ENCODE measurements at regions not wholly inside any gene's neighbourhood (a gene's known extent, or its start where the extent isn't known, plus 50 kb on each side); places are given as distances from the start of the nearest gene placed in this dataset.
A peak's percentile ranks its signal among the peaks of the same experiment; 100 is the strongest.
"Not testable (repeated sequence)": the region's sequence is repeated elsewhere in the genome, so short reads cannot be mapped to it uniquely, and the experiment has no call there.

DNA sequence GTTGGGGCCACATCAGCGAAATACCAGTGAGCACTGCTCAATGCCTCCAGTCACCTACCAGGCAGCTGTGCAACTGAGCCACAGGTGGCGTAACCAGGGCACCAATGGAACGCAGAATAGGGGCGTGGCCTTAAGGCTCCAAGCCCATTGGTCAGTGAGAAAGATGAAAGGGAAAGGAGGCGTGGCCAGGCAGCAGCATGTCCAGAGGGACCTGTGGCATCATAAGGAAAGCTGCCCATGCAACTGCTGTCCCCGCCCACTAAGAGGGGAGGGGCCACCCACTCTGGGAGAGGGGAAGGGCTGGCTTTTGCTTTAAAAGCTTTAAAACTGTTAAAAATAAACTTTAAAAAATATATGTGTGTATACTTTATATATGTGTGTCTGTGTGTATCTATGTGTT lies 84.0 kb upstream of the ZSCAN2 start:
- not testable (repeated sequence) for H3K36me3 ChIP-seq (ENCODE audit: control insufficient read depth in 3 of 3, insufficient read depth in 2 of 3, low read depth in 1 of 3, low read length in 3 of 3); H3K4me1 ChIP-seq (ENCODE audit: control insufficient read depth in 3 of 3, insufficient read depth in 2 of 3, low read depth in 1 of 3, low read length in 2 of 3); DNase-seq; H3K27ac ChIP-seq (ENCODE audit: low read depth in 1 of 3, low read length in 2 of 3); FAIRE-seq; H3K27me3 ChIP-seq (ENCODE audit: control insufficient read depth in 3 of 3, insufficient read depth in 3 of 3, low read length in 3 of 3); H3K4me3 ChIP-seq (ENCODE audit: low read depth in 1 of 3, low read length in 3 of 3); H3K9me3 ChIP-seq (ENCODE audit: control insufficient read depth in 2 of 2, insufficient read depth in 1 of 2, low read depth in 1 of 2, low read length in 1 of 2)
- WGBS, 3 donors: 85 to 89% methylated on average over 5 of the region's 6 CpGs; no CpG with 5 or more reads in 1 of the 3 donors

DNA sequence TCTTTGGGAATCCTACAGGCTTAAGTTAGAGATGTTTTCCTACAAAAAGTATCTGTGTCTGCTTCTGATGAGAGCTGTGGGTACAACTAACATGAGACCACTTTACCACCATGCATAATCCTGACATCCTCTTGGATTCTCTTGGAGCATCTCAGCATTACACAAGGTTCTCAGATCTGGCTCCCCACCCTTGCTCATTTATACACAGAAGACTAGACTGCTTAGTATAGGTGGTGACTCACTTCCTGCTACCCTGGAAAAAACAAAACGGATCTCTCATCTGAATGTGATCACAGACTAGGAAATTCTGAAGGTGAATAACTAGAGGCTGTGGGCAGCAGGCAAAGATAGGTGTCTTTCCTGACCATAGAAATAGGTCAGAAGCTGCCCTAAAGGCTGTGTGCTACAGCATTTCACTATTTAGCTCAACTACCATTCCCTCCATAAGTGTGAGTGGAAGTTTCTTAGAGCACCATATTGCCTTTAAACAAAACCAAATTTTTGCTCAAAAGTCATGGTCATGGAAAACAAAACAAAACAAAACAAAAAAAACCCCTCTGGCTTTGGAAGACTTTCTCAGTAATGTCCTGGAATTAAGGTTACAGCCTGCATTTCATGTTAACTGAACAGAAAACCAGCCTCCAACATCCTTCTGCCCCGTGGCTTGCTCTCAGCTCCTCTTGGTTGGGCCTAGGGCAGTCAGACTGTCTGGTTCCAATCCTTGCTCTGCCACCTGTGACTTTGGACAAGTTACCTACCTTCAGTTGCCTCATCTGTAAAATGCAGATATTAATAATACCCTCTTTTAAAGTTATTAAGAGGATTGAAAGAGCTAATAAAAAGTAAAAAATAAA lies 75.1 kb upstream of the ZSCAN2 start:
- 30 to 64% (median 54%) methylated on average over 1 to 2 of the region's 2 CpGs for WGBS, 3 donors
- not testable (repeated sequence) for H3K36me3 ChIP-seq (ENCODE audit: control insufficient read depth in 3 of 3, insufficient read depth in 2 of 3, low read depth in 1 of 3, low read length in 3 of 3); H3K27ac ChIP-seq (ENCODE audit: low read depth in 1 of 3, low read length in 2 of 3); H3K4me3 ChIP-seq (ENCODE audit: low read depth in 1 of 3, low read length in 3 of 3); FAIRE-seq; DNase-seq; H3K9me3 ChIP-seq (ENCODE audit: control insufficient read depth in 2 of 2, insufficient read depth in 1 of 2, low read depth in 1 of 2, low read length in 1 of 2); H3K4me1 ChIP-seq (ENCODE audit: control insufficient read depth in 3 of 3, insufficient read depth in 2 of 3, low read depth in 1 of 3, low read length in 2 of 3); H3K27me3 ChIP-seq (ENCODE audit: control insufficient read depth in 3 of 3, insufficient read depth in 3 of 3, low read length in 3 of 3)

- not testable (repeated sequence) for H3K4me3 ChIP-seq (ENCODE audit: low read depth in 1 of 3, low read length in 3 of 3); DNase-seq; H3K9me3 ChIP-seq (ENCODE audit: control insufficient read depth in 2 of 2, insufficient read depth in 1 of 2, low read depth in 1 of 2, low read length in 1 of 2); H3K36me3 ChIP-seq (ENCODE audit: control insufficient read depth in 3 of 3, insufficient read depth in 2 of 3, low read depth in 1 of 3, low read length in 3 of 3); H3K4me1 ChIP-seq (ENCODE audit: control insufficient read depth in 3 of 3, insufficient read depth in 2 of 3, low read depth in 1 of 3, low read length in 2 of 3); H3K27me3 ChIP-seq (ENCODE audit: control insufficient read depth in 3 of 3, insufficient read depth in 3 of 3, low read length in 3 of 3); FAIRE-seq; H3K27ac ChIP-seq (ENCODE audit: low read depth in 1 of 3, low read length in 2 of 3)
- 95 to 99% (median 95%) methylated on average over 4 of the region's 4 CpGs for WGBS, 3 donors
Measured at GRCh38 chr15:84530751-84531150, 70.1 kb upstream of the ZSCAN2 start.

DNA sequence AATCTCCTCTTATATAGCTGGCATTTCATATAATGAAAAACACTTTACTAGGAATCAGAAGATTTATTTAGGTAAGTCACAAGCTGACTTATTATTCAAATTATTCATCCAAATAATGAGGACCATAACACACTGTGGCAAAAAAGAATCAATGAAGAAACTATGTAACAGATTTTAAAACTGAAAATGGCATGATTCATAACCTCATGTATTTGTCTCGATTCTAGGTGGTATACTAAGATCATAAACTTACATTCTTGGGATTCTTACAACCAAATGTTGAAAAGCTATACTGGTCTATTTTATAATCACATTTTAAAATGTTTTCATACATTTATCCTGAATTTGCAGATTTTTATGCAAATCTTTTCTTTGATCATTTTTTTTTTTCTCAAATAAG lies 69.6 kb upstream of the ZSCAN2 start:
- not testable (repeated sequence) for H3K4me1 ChIP-seq (ENCODE audit: control insufficient read depth in 3 of 3, insufficient read depth in 2 of 3, low read depth in 1 of 3, low read length in 2 of 3); DNase-seq; H3K27me3 ChIP-seq (ENCODE audit: control insufficient read depth in 3 of 3, insufficient read depth in 3 of 3, low read length in 3 of 3); H3K36me3 ChIP-seq (ENCODE audit: control insufficient read depth in 3 of 3, insufficient read depth in 2 of 3, low read depth in 1 of 3, low read length in 3 of 3); H3K27ac ChIP-seq (ENCODE audit: low read depth in 1 of 3, low read length in 2 of 3); H3K4me3 ChIP-seq (ENCODE audit: low read depth in 1 of 3, low read length in 3 of 3); H3K9me3 ChIP-seq (ENCODE audit: control insufficient read depth in 2 of 2, insufficient read depth in 1 of 2, low read depth in 1 of 2, low read length in 1 of 2)
- WGBS, 3 donors: 62 to 66% (median 63%) methylated on average over 1 of the region's 1 CpG
- FAIRE-seq: peak; percentile 5

DNA sequence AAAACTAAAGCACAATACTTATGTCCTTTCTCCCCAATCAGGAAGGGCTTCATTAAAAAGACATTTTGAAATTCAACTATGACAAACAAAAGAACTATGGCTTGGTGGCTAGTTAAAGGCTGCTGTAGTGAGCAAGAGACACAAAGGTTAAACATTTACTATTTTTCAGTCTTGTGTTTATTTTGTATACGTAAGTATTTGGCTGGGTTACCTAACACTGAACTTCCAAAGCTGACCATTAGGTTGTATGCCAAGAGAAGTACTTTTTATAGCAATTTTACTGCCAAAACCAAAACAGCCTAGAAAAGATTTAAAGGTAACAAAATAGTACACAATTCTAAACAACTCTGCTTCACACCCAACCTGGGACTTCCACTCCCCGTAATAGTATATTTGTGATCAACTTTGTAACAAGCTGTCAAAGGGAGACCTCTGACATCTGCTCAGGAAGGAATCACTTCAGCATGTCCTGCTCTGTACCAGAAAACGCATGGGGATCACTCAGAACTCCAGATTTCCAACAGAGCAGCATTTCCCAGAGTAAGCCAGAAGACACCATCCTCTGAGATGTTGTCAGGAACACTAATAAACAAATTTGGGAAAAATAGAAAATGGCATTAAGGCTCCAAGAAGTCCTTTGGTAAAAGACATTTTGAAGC lies 69.0 kb upstream of the ZSCAN2 start:
- FAIRE-seq: not testable (repeated sequence)
- WGBS, 3 donors: 50 to 61% (median 51%) methylated on average over 3 of the region's 3 CpGs

DNA sequence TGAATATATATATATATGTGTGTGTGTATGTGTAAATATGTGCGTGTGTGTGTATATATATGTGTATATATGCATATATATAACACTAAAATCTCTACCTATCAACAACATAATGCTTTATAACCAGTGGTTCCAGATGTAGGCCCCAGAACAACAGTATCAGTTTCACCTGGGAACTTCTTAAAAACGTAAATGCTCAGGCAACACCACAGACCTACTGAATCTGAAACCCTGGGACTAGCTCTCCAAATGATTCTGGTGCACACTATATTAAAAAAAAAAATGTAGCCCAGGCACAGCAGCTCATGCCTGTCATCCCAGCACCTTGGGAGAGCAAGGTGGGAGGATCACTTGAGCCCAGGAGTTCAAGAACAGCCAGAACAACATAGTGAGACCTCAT lies 67.1 kb upstream of the ZSCAN2 start:
- WGBS, 3 donors: 84 to 92% (median 90%) methylated on average over 2 of the region's 2 CpGs
- H3K27ac ChIP-seq (ENCODE audit: low read depth in 1 of 3, low read length in 2 of 3); FAIRE-seq; H3K9me3 ChIP-seq (ENCODE audit: control insufficient read depth in 2 of 2, insufficient read depth in 1 of 2, low read depth in 1 of 2, low read length in 1 of 2); H3K36me3 ChIP-seq (ENCODE audit: control insufficient read depth in 3 of 3, insufficient read depth in 2 of 3, low read depth in 1 of 3, low read length in 3 of 3); DNase-seq; H3K27me3 ChIP-seq (ENCODE audit: control insufficient read depth in 3 of 3, insufficient read depth in 3 of 3, low read length in 3 of 3); H3K4me3 ChIP-seq (ENCODE audit: low read depth in 1 of 3, low read length in 3 of 3); H3K4me1 ChIP-seq (ENCODE audit: control insufficient read depth in 3 of 3, insufficient read depth in 2 of 3, low read depth in 1 of 3, low read length in 2 of 3): not testable (repeated sequence)

More for the DNA sequence above, 69.0 kb upstream of the ZSCAN2 start:
- peak; percentile 3 to 43 for DNase-seq
- H3K4me3 ChIP-seq (ENCODE audit: low read depth in 1 of 3, low read length in 3 of 3); H3K27me3 ChIP-seq (ENCODE audit: control insufficient read depth in 3 of 3, insufficient read depth in 3 of 3, low read length in 3 of 3); H3K9me3 ChIP-seq (ENCODE audit: control insufficient read depth in 2 of 2, insufficient read depth in 1 of 2, low read depth in 1 of 2, low read length in 1 of 2); H3K4me1 ChIP-seq (ENCODE audit: control insufficient read depth in 3 of 3, insufficient read depth in 2 of 3, low read depth in 1 of 3, low read length in 2 of 3); H3K27ac ChIP-seq (ENCODE audit: low read depth in 1 of 3, low read length in 2 of 3); H3K36me3 ChIP-seq (ENCODE audit: control insufficient read depth in 3 of 3, insufficient read depth in 2 of 3, low read depth in 1 of 3, low read length in 3 of 3): not testable (repeated sequence)

DNA sequence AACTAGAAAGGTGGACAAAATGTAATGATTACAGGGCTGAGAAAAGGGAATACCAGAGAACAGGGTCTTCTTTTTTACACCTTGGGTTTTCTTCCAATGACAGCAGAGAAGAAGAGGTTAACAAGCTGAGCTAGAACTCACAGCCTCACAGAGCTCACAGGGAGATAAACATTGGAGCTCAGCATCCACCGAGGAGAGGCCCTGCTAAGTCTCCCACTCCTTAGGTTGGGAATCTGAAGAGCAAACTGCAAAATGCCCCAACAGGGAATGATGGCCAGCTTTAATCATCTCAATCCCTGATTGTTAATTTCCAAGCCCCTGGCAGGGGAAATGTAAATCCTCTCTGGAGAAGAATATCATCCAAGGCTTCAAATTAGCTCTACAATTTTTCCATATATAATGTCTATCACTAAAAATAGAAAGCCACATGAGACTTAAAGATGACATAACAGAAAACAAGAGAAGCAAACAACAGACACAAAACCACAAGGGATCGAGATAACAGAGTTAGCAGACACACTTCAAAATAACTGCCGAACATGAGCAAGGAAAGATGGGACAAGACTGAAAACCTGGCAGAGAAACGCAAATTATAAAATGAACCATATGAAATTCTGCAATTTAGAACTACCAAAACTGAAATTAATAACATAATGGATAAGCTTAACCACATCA lies 66.1 kb upstream of the ZSCAN2 start:
- FAIRE-seq; H3K9me3 ChIP-seq (ENCODE audit: control insufficient read depth in 2 of 2, insufficient read depth in 1 of 2, low read depth in 1 of 2, low read length in 1 of 2): not testable (repeated sequence)
- 67 to 78% (median 68%) methylated on average over 4 of the region's 4 CpGs for WGBS, 3 donors

DNA sequence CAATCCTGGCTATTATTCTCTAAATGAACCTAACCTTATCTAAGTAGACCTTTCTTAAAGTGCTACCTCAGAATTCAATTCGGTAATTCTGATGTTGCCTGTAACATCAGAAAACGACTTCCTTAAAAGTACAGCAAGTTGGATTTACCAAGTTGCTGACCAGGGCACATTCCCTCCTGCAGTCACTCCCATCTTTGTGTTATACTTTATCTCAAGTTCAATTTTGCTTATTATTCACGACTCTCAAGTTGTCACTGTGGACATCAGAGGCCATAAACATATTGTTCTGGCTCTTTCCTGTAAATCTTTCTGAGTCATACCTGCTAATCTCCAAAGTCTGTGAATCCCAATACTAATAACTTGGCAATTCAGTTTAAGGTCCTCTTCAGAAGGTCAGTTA lies 64.6 kb upstream of the ZSCAN2 start:
- H3K36me3 ChIP-seq (ENCODE audit: control insufficient read depth in 3 of 3, insufficient read depth in 2 of 3, low read depth in 1 of 3, low read length in 3 of 3); FAIRE-seq: not testable (repeated sequence)

More for the DNA sequence above, 66.1 kb upstream of the ZSCAN2 start:
- not testable (repeated sequence) for H3K36me3 ChIP-seq (ENCODE audit: control insufficient read depth in 3 of 3, insufficient read depth in 2 of 3, low read depth in 1 of 3, low read length in 3 of 3); H3K4me3 ChIP-seq (ENCODE audit: low read depth in 1 of 3, low read length in 3 of 3); H3K27me3 ChIP-seq (ENCODE audit: control insufficient read depth in 3 of 3, insufficient read depth in 3 of 3, low read length in 3 of 3); H3K4me1 ChIP-seq (ENCODE audit: control insufficient read depth in 3 of 3, insufficient read depth in 2 of 3, low read depth in 1 of 3, low read length in 2 of 3); H3K27ac ChIP-seq (ENCODE audit: low read depth in 1 of 3, low read length in 2 of 3); DNase-seq

More for the DNA sequence above, 64.6 kb upstream of the ZSCAN2 start:
- not testable (repeated sequence) for H3K4me1 ChIP-seq (ENCODE audit: control insufficient read depth in 3 of 3, insufficient read depth in 2 of 3, low read depth in 1 of 3, low read length in 2 of 3); H3K27me3 ChIP-seq (ENCODE audit: control insufficient read depth in 3 of 3, insufficient read depth in 3 of 3, low read length in 3 of 3); H3K9me3 ChIP-seq (ENCODE audit: control insufficient read depth in 2 of 2, insufficient read depth in 1 of 2, low read depth in 1 of 2, low read length in 1 of 2); H3K4me3 ChIP-seq (ENCODE audit: low read depth in 1 of 3, low read length in 3 of 3)
- peak; percentile 21 to 48 for DNase-seq
- WGBS, 3 donors: 60 to 74% (median 66%) methylated on average over 3 of the region's 3 CpGs
- peak overlapping the region in 1 of 3 donors; percentile 56 for H3K27ac ChIP-seq (ENCODE audit: low read depth in 1 of 3, low read length in 2 of 3)

All from small intestine (tissue), 7 donors.